OCI-LY1 (cell line): ENCODE measurements at regions not wholly inside any gene's neighbourhood (a gene's known extent, or its start where the extent isn't known, plus 50 kb on each side); places are given as distances from the start of the nearest gene placed in this dataset.

Experiments used
- H2AFZ ChIP-seq: fragments of 200-600 bp; sonication (generic), shearing (Covaris generic); 2 replicates; pipeline ENCODE4 v1.6.0; 2014; ENCODE audit warnings: antibody characterized with exemption, mild to moderate bottlenecking, low read length
- H3F3A ChIP-seq: fragments of 200-600 bp; sonication (generic), shearing (Covaris generic); 2 replicates; pipeline ENCODE4 v1.6.0; 2014; ENCODE audit warnings: mild to moderate bottlenecking, antibody characterized with exemption, low read length, moderate library complexity; ENCODE audit not compliant: insufficient read depth
- H3K27ac ChIP-seq: fragments of 200-600 bp; sonication (generic); 2 replicates; pipeline ENCODE4 v1.5.1; 2014; ENCODE audit warnings: low read length, mixed run types, mild to moderate bottlenecking, low read depth; ENCODE audit not compliant: poor library complexity, severe bottlenecking
- H3K27me3 ChIP-seq: fragments of 200-600 bp; sonication (generic); 2 replicates; pipeline ENCODE4 v1.6.0; 2014; ENCODE audit warnings: antibody characterized with exemption, mild to moderate bottlenecking, low read length, moderate library complexity; ENCODE audit not compliant: insufficient read depth
- H3K36me3 ChIP-seq: fragments of 200-600 bp; sonication (generic); 2 replicates; pipeline ENCODE4 v1.6.1; 2014; ENCODE audit warnings: mild to moderate bottlenecking, antibody characterized with exemption, low read length, moderate library complexity, mixed read lengths; ENCODE audit not compliant: insufficient read depth
- H3K4me1 ChIP-seq: fragments of 200-600 bp; sonication (generic); 2 replicates; pipeline ENCODE4 v1.5.1; 2014; ENCODE audit warnings: mild to moderate bottlenecking, low read length, moderate library complexity; ENCODE audit not compliant: insufficient read depth, severe bottlenecking
- H3K4me2 ChIP-seq: fragments of 200-600 bp; sonication (generic), shearing (Covaris generic); 2 replicates; pipeline ENCODE4 v1.6.1; 2014; ENCODE audit warnings: low read length
- H3K4me3 ChIP-seq: fragments of 200-600 bp; sonication (generic); 2 replicates; pipeline ENCODE4 v1.5.1; 2014; ENCODE audit warnings: low read length, low read depth, mild to moderate bottlenecking, mixed read lengths; ENCODE audit not compliant: poor library complexity, severe bottlenecking
- H3K79me2 ChIP-seq: fragments of 200-600 bp; shearing (Covaris generic); 2 replicates; pipeline ENCODE4 v1.6.1; 2016; ENCODE audit warnings: mixed run types, low read length, mixed read lengths; ENCODE audit not compliant: insufficient read depth
- H3K9ac ChIP-seq: fragments of 200-600 bp; sonication (generic), shearing (Covaris generic); 2 replicates; pipeline ENCODE4 v1.6.1; 2014; ENCODE audit warnings: mild to moderate bottlenecking, low read length, mixed read lengths
- H3K9me2 ChIP-seq: fragments of 200-600 bp; sonication (generic), shearing (Covaris generic); 2 replicates; pipeline ENCODE4 v1.6.1; 2014; ENCODE audit warnings: low read depth, mild to moderate bottlenecking, low read length, mixed read lengths
- H3K9me3 ChIP-seq: fragments of 200-600 bp; shearing (Covaris generic); 2 replicates; pipeline ENCODE4 v1.6.1; 2014; ENCODE audit warnings: low read length, mixed read lengths
- H4K20me1 ChIP-seq: fragments of 200-600 bp; sonication (generic), shearing (Covaris generic); 2 replicates; pipeline ENCODE4 v1.6.0; 2016; ENCODE audit warnings: mild to moderate bottlenecking, low read length; ENCODE audit not compliant: insufficient read depth
- CTCF ChIP-seq: fragments of 200-600 bp; sonication (generic), shearing (Covaris generic); IDR thresholded peaks from 2 replicates; pipeline ENCODE4 v1.5.1; 2017; ENCODE audit warnings: mild to moderate bottlenecking, antibody characterized with exemption, low read length, moderate library complexity, mixed read lengths
- EZH2 ChIP-seq: fragments of 200-600 bp; sonication (generic), shearing (Covaris generic); IDR thresholded peaks from 2 replicates; pipeline ENCODE4 v1.8.0; 2017; ENCODE audit warnings: borderline replicate concordance, mixed run types, mild to moderate bottlenecking, antibody characterized with exemption, low read length, moderate library complexity, mixed read lengths

GRCh38 chr7:17471325-17471724 is 172.9 kb downstream of the AHR start:
- no peaks in the 10 kb centered on the region for H3K9me3 ChIP-seq
- H3K9me2 ChIP-seq: no peaks in the 10 kb centered on the region
- no peaks in the 10 kb centered on the region for H4K20me1 ChIP-seq
- TF ChIP-seq CTCF: no peak
- TF ChIP-seq EZH2: no peak
- no peaks in the 10 kb centered on the region for H3K36me3 ChIP-seq
- no peaks in the 10 kb centered on the region for H3F3A ChIP-seq
- peaks cover 6% of the 10 kb centered on the region for H3K4me1 ChIP-seq
- H3K4me3 ChIP-seq: no peak overlapping the region
- H3K27ac ChIP-seq: no peak overlapping the region
- no peak overlapping the region for H3K4me2 ChIP-seq
- H3K79me2 ChIP-seq: no peaks in the 10 kb centered on the region
- no peak overlapping the region for H2AFZ ChIP-seq
- no peak overlapping the region for H3K9ac ChIP-seq
- no peaks in the 10 kb centered on the region for H3K27me3 ChIP-seq

- H2AFZ ChIP-seq: no peak overlapping the region
- no peak overlapping the region for H3K9ac ChIP-seq
- no peak overlapping the region for H3K27ac ChIP-seq
- no peaks in the 10 kb centered on the region for H3F3A ChIP-seq
- no peak for TF ChIP-seq EZH2
- no peak for TF ChIP-seq CTCF
- no peaks in the 10 kb centered on the region for H3K9me3 ChIP-seq
- no peaks in the 10 kb centered on the region for H3K79me2 ChIP-seq
- no peaks in the 10 kb centered on the region for H3K36me3 ChIP-seq
- no peaks in the 10 kb centered on the region for H4K20me1 ChIP-seq
- no peaks in the 10 kb centered on the region for H3K27me3 ChIP-seq
- peaks cover 6% of the 10 kb centered on the region for H3K4me1 ChIP-seq
- no peak overlapping the region for H3K4me2 ChIP-seq
- H3K4me3 ChIP-seq: no peak overlapping the region
- H3K9me2 ChIP-seq: no peaks in the 10 kb centered on the region
These were observed 174.1 kb downstream of the AHR start for GRCh38 chr7:17472518-17472917.

DNA sequence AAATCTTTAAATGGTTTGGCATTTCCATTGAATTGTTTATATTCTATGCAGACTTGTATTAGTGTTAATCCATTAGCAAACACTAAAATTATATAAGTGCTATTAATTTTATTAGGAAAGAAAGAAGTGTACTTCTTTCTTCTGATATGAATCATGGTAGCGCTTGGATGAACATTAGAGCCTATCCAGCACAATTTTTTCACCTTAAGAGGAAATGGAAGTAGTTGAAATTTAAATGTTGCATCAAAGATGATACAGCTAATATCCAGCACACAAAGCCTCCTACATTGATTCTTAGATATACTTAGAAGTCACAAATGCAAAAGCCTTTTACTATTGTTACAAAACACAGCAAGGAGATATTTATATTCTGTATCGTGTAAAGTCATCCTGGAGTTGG is 174.5 kb downstream of the AHR start:
- Histone ChIP-seq H2AFZ (no peak overlapping the region), H3K4me2 (no peak overlapping the region)
- TF ChIP-seq CTCF: no peak
- TF ChIP-seq EZH2: no peak

More for the DNA sequence above, 174.5 kb downstream of the AHR start:
- Histone ChIP-seq H3K27ac (no peak overlapping the region), H3K9ac (no peak overlapping the region), H3K9me2 (no peaks in the 10 kb centered on the region), H3F3A (no peaks in the 10 kb centered on the region), H3K79me2 (no peaks in the 10 kb centered on the region), H3K4me1 (peaks cover 6% of the 10 kb centered on the region), H3K27me3 (no peaks in the 10 kb centered on the region), H3K9me3 (no peaks in the 10 kb centered on the region), H3K4me3 (no peak overlapping the region), H4K20me1 (no peaks in the 10 kb centered on the region), H3K36me3 (no peaks in the 10 kb centered on the region)
